ENCODE measurements at regions not wholly inside any gene's neighbourhood (a gene's known extent, or its start where the extent isn't known, plus 50 kb on each side); places are given as distances from the start of the nearest gene placed in this dataset.

DNA sequence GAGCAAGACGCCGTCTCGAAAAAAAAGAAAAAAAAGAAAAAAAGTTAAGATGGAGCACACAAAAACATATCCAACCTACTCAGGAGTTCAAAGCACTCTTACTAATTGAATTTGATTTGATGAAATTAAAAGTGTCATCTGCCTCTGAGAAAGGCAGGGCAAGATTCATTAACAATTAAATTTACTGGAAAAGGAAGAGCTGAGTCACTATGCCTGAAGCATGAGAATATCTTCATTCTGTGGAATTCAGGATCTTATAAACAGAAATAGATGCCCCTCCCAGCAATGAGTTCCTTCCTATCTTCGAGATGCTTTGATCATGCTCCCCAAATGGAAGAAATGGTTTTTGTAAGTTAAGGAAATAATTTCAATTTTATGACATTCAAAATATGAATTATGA lies 61.0 kb upstream of the ST3GAL6 start:
- TF ChIP-seq, protein P1, sequence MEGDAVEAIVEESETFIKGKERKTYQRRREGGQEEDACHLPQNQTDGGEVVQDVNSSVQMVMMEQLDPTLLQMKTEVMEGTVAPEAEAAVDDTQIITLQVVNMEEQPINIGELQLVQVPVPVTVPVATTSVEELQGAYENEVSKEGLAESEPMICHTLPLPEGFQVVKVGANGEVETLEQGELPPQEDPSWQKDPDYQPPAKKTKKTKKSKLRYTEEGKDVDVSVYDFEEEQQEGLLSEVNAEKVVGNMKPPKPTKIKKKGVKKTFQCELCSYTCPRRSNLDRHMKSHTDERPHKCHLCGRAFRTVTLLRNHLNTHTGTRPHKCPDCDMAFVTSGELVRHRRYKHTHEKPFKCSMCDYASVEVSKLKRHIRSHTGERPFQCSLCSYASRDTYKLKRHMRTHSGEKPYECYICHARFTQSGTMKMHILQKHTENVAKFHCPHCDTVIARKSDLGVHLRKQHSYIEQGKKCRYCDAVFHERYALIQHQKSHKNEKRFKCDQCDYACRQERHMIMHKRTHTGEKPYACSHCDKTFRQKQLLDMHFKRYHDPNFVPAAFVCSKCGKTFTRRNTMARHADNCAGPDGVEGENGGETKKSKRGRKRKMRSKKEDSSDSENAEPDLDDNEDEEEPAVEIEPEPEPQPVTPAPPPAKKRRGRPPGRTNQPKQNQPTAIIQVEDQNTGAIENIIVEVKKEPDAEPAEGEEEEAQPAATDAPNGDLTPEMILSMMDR (IDR thresholded peaks at IDR 0.05) = no peak
- TF ChIP-seq POLR2A (IDR thresholded peaks at IDR 0.05) (no peak), POLR2AphosphoS5 (IDR thresholded peaks at IDR 0.05) (no peak)

Measured in upper lobe of left lung (tissue), 4 donors.